Stimulated activated CD4-positive, alpha-beta T cell treated with anti-CD3 and anti-CD28 coated beads, Interleukin-4, amount 100 ng/mL, for 4 hours (primary cell): ENCODE measurements at regions not wholly inside any gene's neighbourhood (a gene's known extent, or its start where the extent isn't known, plus 50 kb on each side); places are given as distances from the start of the nearest gene placed in this dataset.
"Not testable (repeated sequence)": the region's sequence is repeated elsewhere in the genome, so short reads cannot be mapped to it uniquely, and the experiment has no call there.

Source experiments
- DNase-seq, 2 experiments: peaks; one replicate each; pipeline ENCODE4 v3.0.0-alpha.2; 2020

DNA sequence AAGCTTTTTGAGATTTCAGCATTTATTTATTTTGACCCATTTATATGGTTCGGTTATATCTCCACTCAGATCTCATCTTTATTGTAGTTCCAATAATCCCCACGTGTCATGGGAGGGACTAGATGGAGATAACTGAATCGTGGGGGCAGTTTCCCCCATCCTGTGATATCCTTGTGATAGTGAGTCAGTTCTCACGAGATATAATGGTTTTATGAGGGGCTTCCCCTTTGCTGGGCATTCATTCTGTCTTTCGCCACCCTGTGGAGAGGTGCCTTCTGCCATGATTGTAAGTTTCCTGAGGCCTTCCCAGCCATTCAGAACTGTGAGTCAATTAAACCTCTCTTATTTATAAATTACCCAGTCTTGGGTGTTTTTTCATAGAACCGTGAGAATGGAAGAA is 96.5 kb upstream of the PCSK1 start:
- DNase-seq: no peak

DNA sequence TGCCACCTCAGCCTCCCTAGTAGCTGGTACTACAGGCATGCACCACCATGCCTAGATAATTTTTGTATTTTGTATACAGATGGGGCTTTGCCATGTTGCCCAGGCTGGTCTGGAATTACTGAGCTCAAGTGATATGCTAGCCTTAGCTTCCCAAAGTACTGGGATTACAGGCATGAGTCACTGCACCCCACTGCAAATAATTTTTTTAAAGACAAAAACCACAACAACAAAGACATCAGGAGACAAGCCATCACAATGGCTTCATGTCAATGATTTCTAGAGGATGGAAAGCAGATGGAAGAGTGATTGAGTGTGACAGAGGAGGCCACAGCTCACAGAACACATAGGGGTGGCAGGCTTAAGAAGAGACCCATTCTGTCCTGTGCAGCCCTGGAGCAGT is 97.9 kb upstream of the PCSK1 start:
- DNase-seq: no peak

DNA sequence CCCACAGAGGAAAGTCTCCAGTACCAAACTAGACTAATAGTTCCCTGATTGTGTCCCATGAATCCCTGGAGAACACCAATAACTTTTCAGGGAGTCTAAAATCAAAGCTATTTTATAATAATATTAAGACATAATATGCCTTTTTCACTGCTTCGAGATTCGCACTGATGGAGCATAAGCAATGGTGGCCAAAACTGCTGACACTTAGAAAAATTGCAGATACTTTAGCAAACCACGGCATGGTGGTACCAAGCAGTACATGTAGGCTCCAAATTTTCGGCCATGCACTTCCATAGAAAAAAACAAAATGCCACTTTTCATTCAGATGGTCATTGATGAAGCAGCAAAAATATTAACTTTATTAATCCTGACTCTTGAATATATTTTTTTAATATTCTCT is 100.3 kb upstream of the PCSK1 start:
- DNase-seq: no peak

GRCh38 chr5:96537386-96537785 is 104.3 kb upstream of the PCSK1 start:
- no peak for DNase-seq

GRCh38 chr5:96538808-96539250 is 105.8 kb upstream of the PCSK1 start:
- no peak for DNase-seq

DNA sequence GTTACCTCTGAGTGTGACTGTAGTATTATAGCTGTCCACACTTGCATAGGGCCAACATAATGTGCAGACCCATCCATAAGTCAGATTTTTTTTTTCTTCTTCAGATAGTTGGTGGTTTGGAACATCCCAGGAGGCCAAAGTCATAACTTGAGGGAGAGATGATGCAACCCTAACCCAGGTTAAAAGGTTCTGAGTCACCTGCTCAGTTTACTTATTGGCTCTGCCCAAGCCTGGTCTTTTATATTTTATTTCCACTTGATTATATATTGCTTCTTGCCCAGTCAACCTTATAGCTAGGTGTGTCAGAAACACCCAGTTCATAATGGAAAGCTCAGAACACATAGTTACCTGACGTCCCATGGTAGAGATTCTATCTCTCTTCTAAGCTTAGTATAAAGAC is 113.1 kb upstream of the PCSK1 start:
- DNase-seq: no peak

DNA sequence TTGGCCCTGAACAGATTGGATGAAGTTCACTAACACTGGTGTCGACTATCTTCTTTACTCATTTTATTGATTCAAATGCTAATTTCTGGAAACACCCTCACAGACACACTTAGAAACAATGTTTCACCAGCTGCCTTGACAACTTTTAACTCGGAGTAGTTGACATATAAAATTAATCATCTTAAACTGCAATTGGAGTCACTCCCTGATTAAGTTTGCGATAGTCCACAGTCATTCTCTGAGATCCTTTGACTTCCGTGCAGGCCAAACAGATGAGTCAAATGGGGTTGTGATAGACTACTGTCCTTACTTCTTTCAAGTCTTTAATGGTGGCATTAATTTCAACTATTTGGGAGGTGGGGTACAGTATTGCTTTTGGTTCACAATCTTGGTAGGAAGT is 114.4 kb upstream of the PCSK1 start:
- no peak for DNase-seq

DNA sequence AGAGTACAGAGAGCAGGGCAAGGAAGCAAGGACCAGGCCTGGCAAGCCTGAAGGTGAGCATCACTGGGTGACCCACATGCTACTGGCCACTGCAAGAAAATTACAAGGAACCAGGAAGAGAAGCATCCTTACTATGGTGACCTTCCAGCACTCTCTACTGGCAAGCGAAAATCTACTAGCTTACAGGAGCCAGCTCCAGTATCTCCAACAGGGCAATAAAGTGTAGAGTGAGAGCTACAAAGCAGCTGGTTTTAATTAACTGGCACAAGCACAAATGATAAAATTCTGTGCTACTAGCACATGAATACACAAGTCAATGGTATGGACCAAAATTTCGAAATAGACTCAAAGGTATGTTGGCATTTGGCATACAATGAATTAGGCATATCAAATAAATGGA is 113.3 kb upstream of the CAST start:
- no peak for DNase-seq

DNA sequence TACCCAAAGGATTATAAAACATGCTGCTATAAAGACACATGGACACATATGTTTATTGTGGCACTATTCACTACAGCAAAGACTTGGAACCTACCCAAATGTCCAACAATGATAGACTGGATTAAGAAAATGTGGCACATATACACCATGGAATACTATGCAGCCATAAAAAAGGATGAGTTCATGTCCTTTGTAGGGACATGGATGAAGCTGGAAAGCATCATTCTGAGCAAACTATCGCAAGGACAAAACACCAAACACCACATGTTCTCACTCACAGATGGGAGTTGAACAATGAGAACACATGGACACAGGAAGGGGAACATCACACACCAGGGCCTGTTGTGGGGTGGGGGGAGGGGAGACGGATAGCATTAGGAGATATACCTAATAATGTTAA is 101.3 kb upstream of the CAST start:
- DNase-seq: not testable (repeated sequence)

DNA sequence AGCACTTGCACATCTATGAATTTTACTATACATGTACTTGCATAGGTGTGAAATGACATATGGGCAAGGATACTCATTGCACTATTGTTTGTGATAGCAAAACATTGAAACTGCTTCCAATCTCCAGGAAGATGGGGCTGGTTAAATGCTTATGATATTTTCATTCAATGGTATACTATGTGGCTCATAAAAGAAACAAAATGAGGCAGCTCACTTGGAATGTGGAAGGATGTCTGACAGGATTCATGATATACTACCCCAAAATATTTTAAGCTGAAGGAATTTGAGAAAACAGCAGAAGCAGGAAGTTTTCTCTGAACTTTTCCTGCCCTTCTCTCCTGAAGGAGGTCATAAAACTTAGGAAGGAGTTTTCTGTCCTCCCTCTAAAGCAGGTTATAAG is 99.6 kb upstream of the CAST start:
- DNase-seq: no peak

DNA sequence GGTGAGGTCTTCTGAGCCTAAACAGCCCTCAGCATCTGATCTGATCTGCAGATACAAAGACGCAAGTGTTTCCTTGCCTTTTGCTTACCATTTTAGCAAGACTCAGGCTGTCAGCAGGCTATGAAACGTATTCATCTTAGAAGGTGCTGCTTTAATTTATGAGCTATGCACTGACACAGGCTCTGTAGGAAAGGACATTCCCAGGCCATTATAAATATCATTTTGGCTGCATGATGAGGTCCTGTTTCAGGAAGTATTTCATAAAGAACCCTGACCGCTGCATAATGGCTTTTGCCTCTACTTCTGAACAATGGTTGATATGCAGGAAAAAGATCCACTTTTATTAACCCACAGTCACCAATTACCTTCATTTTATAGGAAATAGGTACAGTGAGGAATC is 98.4 kb upstream of the CAST start:
- DNase-seq: no peak

GRCh38 chr5:96565582-96566265 is 96.5 kb upstream of the CAST start:
- DNase-seq: no peak

- no peak for DNase-seq
Measured at GRCh38 chr5:96566833-96567587, 95.2 kb upstream of the CAST start.

- no peak for DNase-seq
Measured at GRCh38 chr5:96569332-96569731, 92.8 kb upstream of the CAST start.

GRCh38 chr5:96569770-96570169 is 92.4 kb upstream of the CAST start:
- DNase-seq: no peak

GRCh38 chr5:96572864-96573512 is 89.2 kb upstream of the CAST start:
- DNase-seq: no peak

DNA sequence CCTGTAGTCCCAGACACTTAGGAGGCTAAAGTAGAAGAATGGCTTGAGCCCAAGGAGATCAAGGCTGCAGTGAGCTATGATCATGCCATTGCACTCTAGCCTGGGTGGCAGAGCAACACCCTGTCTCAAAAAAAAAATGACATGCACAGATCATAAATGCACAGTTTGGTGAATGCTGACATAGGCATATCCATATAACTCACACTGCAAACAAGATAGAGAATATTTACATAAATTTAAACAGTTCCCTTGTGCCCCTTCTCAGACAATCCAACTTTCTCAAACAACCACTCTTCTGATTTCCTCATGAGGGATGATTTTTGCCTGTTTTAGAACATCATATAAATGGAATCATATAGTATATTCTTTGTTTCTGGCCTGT is 88.7 kb upstream of the CAST start:
- no peak for DNase-seq

GRCh38 chr5:96576876-96577275 is 85.3 kb upstream of the CAST start:
- DNase-seq: no peak

GRCh38 chr5:96577909-96578308 is 84.3 kb upstream of the CAST start:
- no peak for DNase-seq

- no peak for DNase-seq
Measured at GRCh38 chr5:96579711-96580110, 82.5 kb upstream of the CAST start.

DNA sequence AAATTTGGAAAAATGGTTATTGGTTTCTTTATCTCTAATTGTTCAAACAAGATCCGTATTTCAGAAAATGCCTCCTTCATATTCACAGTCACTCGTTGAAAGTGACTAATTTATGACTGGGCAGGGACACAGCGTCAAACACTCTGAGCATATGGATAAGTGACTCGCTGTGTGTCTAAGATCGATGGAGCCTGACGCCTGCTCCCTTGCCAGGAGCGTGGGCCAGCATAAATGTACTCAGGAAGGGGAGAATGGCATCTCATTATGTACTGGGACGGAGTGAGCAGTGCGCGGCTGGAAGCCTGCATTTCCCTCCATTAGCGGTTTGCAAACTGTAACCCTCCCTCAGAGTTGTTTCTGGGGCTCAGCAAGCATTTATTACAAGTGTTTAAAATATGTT is 79.8 kb upstream of the CAST start:
- no peak for DNase-seq

DNA sequence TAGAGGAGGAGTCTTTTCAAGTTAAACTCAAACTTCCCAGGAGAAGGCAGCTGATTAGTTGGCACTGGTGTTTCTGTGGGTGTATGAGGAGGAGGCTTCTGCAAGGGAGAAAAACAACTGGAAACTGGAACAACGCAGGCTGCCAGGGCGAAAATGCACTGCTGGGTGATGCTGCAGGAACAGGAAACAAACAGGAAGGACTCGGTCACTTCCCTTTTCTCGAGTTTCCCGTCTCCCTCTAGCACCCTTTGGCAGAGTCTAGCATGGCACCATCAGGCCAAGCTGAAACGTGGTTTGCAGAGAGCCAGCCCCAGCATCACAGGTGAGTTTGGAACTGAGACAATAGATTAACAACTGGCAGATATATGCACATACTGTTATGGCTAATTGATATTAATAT is 77.5 kb upstream of the CAST start:
- no peak for DNase-seq

DNA sequence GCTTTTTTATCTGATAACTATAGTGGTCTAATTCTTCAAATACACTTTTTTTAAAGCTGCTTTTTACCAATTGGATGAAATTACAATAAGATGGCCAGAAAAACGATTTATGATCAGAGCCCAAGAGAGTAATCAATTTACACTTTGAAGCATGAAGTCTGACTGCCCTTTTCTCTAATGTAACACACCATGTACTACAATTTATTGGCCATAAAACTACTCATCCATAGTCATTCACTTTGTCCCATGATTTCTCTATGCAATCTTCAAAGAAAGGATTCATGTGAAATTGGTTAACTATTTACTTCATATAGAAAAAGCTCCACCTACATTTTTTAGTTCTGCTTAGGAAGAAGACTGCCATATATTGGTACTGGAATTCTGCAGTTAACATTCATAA is 73.6 kb upstream of the CAST start:
- DNase-seq: no peak

GRCh38 chr5:96590796-96591195 is 71.4 kb upstream of the CAST start:
- no peak for DNase-seq
